C4-2B (cell line): ENCODE measurements at regions not wholly inside any gene's neighbourhood (a gene's known extent, or its start where the extent isn't known, plus 50 kb on each side); places are given as distances from the start of the nearest gene placed in this dataset.

Experiments used
- CTCF ChIP-seq: fragments of 450-650 bp; conservative IDR thresholded peaks from 2 replicates; pipeline ENCODE4 v1.5.1; 2017; ENCODE audit warnings: mild to moderate bottlenecking
- ZFX ChIP-seq: fragments of 450-650 bp; IDR thresholded peaks from 2 replicates; pipeline ENCODE4 v1.6.1; 2017

GRCh38 chrX:75963774-75964173 is 178.7 kb upstream of the MAGEE2 start:
- TF ChIP-seq CTCF (no peak), ZFX (no peak)
